GM19328 (cell line): ENCODE measurements at regions not wholly inside any gene's neighbourhood (a gene's known extent, or its start where the extent isn't known, plus 50 kb on each side); places are given as distances from the start of the nearest gene placed in this dataset.

Experiments
- ATAC-seq: cut with Tn5 transposase; IDR thresholded peaks from one replicate; pipeline ENCODE4 v1.9.1; 2021; ENCODE audit warnings: mild to moderate bottlenecking, moderate library complexity; ENCODE audit not compliant: unreplicated experiment

- no peak for ATAC-seq
Measured at GRCh38 chr11:27783701-27784355, 83.6 kb upstream of the BDNF start.

GRCh38 chr11:27777033-27777432 is 76.8 kb upstream of the BDNF start:
- ATAC-seq, result no peak

- no peak for ATAC-seq
Measured at GRCh38 chr11:27773884-27774283, 73.6 kb upstream of the BDNF start.

GRCh38 chr11:27771516-27771915 is 71.3 kb upstream of the BDNF start:
- no peak for ATAC-seq

- no peak for ATAC-seq
Measured at GRCh38 chr11:27770576-27770975, 70.3 kb upstream of the BDNF start.

- no peak for ATAC-seq
Measured at GRCh38 chr11:27763736-27764135, 63.5 kb upstream of the BDNF start.

GRCh38 chr11:27761356-27761755 is 61.1 kb upstream of the BDNF start:
- no peak for ATAC-seq

GRCh38 chr11:27757953-27758352 is 57.7 kb upstream of the BDNF start:
- ATAC-seq, result no peak

GRCh38 chr11:27754035-27755017 is 54.1 kb upstream of the BDNF start:
- peak; percentile 71 for ATAC-seq
